K562 (cell line): ENCODE measurements at regions not wholly inside any gene's neighbourhood (a gene's known extent, or its start where the extent isn't known, plus 50 kb on each side); places are given as distances from the start of the nearest gene placed in this dataset.

ENCODE experiments used
- ATAC-seq: fragments of 200-7000 bp; cut with Tn5 transposase; 3 replicates; pipeline ENCODE4 v1.9.1; 2020; ENCODE audit warnings: moderate library complexity
- BruUV-seq: library from RNA; stranded (reverse); fragments of 400-500 nt; replicated peaks from 2 replicates; lab custom pipeline; 2021; lab: Mats Ljungman, UMichigan
- CTCF ChIA-PET: fragments of 300-600 bp; formaldehyde crosslinking; extraction: SDS; loops from one replicate; lab custom pipeline; 2021; ENCODE audit warnings: low intra/inter-chr PET ratio; lab: Yijun Ruan, JAX
- POLR2A ChIA-PET: fragments of 300-600, 350-650 bp; sonication (Branson Sonifier 250); formaldehyde crosslinking; extraction: SDS; loops from one replicate; lab custom pipeline; 2021; ENCODE audit warnings: antibody characterized with exemption, inconsistent platforms; lab: Yijun Ruan, JAX
- DNase-seq, 4 experiments: peaks; one replicate each; pipeline versions ENCODE4 v3.0.0 to v3.0.0-alpha.2; 2011 to 2018; ENCODE audit warnings: low spot score in 3 of 4, mixed read lengths in 3 of 4; ENCODE audit errors: extremely low read depth in 1 of 4
- FAIRE-seq: peaks from 2 replicates; lab custom pipeline; 2011; peaks lifted over from hg19 to GRCh38; lab: Jason Lieb, UNC
- H2AFZ ChIP-seq: 2 replicates; pipeline ENCODE4 v1.6.0; 2011; ENCODE audit warnings: low read depth, low read length, control low read depth, inconsistent platforms
- H3K27ac ChIP-seq: fragments of 200-600 bp; 3 replicates; pipeline ENCODE4 v1.8.0; 2011; ENCODE audit warnings: low read depth, mild to moderate bottlenecking, control low read depth, inconsistent platforms, low read length, moderate library complexity, mixed read lengths; ENCODE audit errors: extremely low read depth
- H3K27me3 ChIP-seq, 2 experiments: fragments of 300-600 bp in 1 of 2; 2 replicates in 1 of 2; 3 replicates in 1 of 2; pipeline versions ENCODE4 v1.6.0 to v1.8.0; 2011; ENCODE audit warnings: inconsistent platforms in 2 of 2, low read length in 2 of 2, mild to moderate bottlenecking in 1 of 2, mixed read lengths in 1 of 2, moderate library complexity in 1 of 2; ENCODE audit not compliant: control insufficient read depth in 2 of 2, insufficient read depth in 2 of 2
- H3K36me3 ChIP-seq: fragments of 300-600 bp; 3 replicates; pipeline ENCODE4 v1.8.0; 2011; ENCODE audit warnings: mild to moderate bottlenecking, low read length, inconsistent platforms; ENCODE audit not compliant: control insufficient read depth, insufficient read depth
- H3K4me1 ChIP-seq, 2 experiments: fragments of 200-600 bp in 1 of 2; replicated peaks in 1 of 2; 2 replicates in 1 of 2; 3 replicates in 1 of 2; pipeline versions ENCODE4 v1.5.1 to v1.8.0; 2011; ENCODE audit warnings: inconsistent platforms in 2 of 2, low read length in 2 of 2, mild to moderate bottlenecking in 1 of 2, mixed read lengths in 1 of 2, moderate library complexity in 1 of 2; ENCODE audit not compliant: control insufficient read depth in 2 of 2, insufficient read depth in 2 of 2
- H3K4me2 ChIP-seq: 2 replicates; pipeline ENCODE4 v1.6.1; 2011; ENCODE audit warnings: low read length, control low read depth, inconsistent platforms, mixed read lengths; ENCODE audit not compliant: insufficient read depth
- H3K4me3 ChIP-seq: fragments of 200-600 bp; sonication (generic), shearing (Covaris generic); 2 replicates; pipeline ENCODE4 v1.5.1; 2016; ENCODE audit warnings: control low read depth, inconsistent platforms
- H3K79me2 ChIP-seq: fragments of 200-600 bp; 3 replicates; pipeline ENCODE4 v1.8.0; 2011; ENCODE audit warnings: low read length, inconsistent platforms; ENCODE audit not compliant: control insufficient read depth, insufficient read depth
- H3K9ac ChIP-seq, 2 experiments: 2 replicates each; pipeline versions ENCODE4 v1.6.0 to v1.6.1; 2011; ENCODE audit warnings: low read depth in 2 of 2, low read length in 2 of 2, control low read depth in 1 of 2, inconsistent platforms in 1 of 2, mild to moderate bottlenecking in 1 of 2, mixed read lengths in 1 of 2; ENCODE audit not compliant: insufficient read depth in 1 of 2
- H3K9me1 ChIP-seq: one replicate; pipeline ENCODE4 v1.6.0; 2011; ENCODE audit warnings: inconsistent platforms, mild to moderate bottlenecking, low read length, moderate library complexity; ENCODE audit not compliant: control insufficient read depth, insufficient read depth
- H3K9me3 ChIP-seq: replicated peaks from 2 replicates; pipeline ENCODE4 v1.5.1; 2011; ENCODE audit warnings: low read depth, low read length, inconsistent platforms; ENCODE audit not compliant: control insufficient read depth, insufficient read depth
- H4K20me1 ChIP-seq: replicated peaks from 2 replicates; pipeline ENCODE4 v1.6.1; 2011; ENCODE audit warnings: low read length, inconsistent platforms, mixed read lengths; ENCODE audit not compliant: control insufficient read depth, insufficient read depth
- NR2C2 ChIP-seq, 2 experiments: fragments of 200-800 bp in 1 of 2; sonication (Bioruptor generic) in 1 of 2; sonication (generic) in 1 of 2; formaldehyde crosslinking in 1 of 2; IDR thresholded peaks; 2 replicates each; pipeline versions ENCODE4 v1.6.1 to v1.8.0; 2016 to 2022; ENCODE audit warnings: mild to moderate bottlenecking in 1 of 2, missing compliant biosample characterization in 1 of 2, missing genetic modification characterization in 1 of 2, missing genetic modification reagents in 1 of 2
- ZNF134 ChIP-seq: fragments of 250-450 bp; sonication (Bioruptor Pico); conservative IDR thresholded peaks from 2 replicates; pipeline ENCODE4 v1.4.0; 2020
- WGBS: fragments of 100-300 bp; shearing (Covaris generic); methylation state at CpG from one replicate; pipeline ENCODE4 v1.1.6; 2016; ENCODE audit warnings: low coverage, mixed read lengths; ENCODE audit not compliant: insufficient coverage; ENCODE audit errors: missing lambda C conversion rate; 5-methylcytosine and 5-hydroxymethylcytosine counted together
- in situ Hi-C: fragments of 300-500 bp; cut with MboI; formaldehyde crosslinking; loops from 4 replicates; pipeline ENCODE4 v1.15.0; 2018; ENCODE audit warnings: inconsistent platforms, mixed read lengths
- intact Hi-C: fragments of 100-400 bp; cut with micrococcal nuclease; formaldehyde crosslinking; loops from 2 replicates; pipeline ENCODE4 v1.14.2; 2022
- TF ChIP-seq, protein P1 (sequence below): fragments of 250-450 bp; sonication (Bioruptor Pico); IDR thresholded peaks from 2 replicates; pipeline ENCODE4 v1.8.0; 2021; ENCODE audit warnings: moderate library complexity, mild to moderate bottlenecking, inconsistent platforms
- TF ChIP-seq, protein P2 (sequence below), 3 experiments: fragments of 200-800 bp in 1 of 3; fragments of 250-450 bp in 1 of 3; fragments of 450-650 bp in 1 of 3; sonication (Bioruptor Pico) in 1 of 3; sonication (Bioruptor generic) in 1 of 3; formaldehyde crosslinking in 1 of 3; IDR thresholded peaks; 2 replicates each; pipeline versions ENCODE4 v1.6.1 to v1.8.0; 2016 to 2022; ENCODE audit warnings: mild to moderate bottlenecking in 2 of 3, missing genetic modification characterization in 2 of 3, missing compliant biosample characterization in 1 of 3, moderate library complexity in 1 of 3
- TF ChIP-seq, protein P3 (sequence below): fragments of 250-450 bp; sonication (Bioruptor Pico); IDR thresholded peaks from 2 replicates; pipeline ENCODE4 v1.4.0; 2020; ENCODE audit warnings: mild to moderate bottlenecking
- TF ChIP-seq, protein P4 (sequence below): fragments of 450-650 bp; formaldehyde crosslinking; conservative IDR thresholded peaks from 2 replicates; pipeline ENCODE4 v1.4.0; 2022; ENCODE audit warnings: mild to moderate bottlenecking, missing genetic modification characterization

DNA sequence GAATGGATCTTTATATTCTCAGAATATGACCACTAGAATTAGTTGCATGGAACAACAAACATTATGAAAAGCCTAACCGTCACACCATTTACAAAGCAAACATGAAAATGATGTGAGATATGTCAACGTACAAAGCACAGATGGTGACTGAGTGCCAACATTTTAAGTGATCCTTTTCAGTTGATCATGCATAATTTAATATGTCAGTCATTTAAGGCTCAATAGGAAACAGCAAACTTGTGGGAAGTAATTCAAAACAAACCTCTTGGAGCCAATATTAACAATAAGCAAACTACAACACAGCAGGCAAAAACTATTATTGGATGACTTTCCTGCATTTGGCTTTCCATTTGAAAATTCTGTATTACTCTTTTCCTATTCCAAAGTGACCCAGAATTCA lies 277.6 kb downstream of the SLITRK6 start:
- H3K27me3 ChIP-seq = no peaks in the 10 kb centered on the region
- POLR2A ChIA-PET = no interaction called here
- H3K9me1 ChIP-seq = no peaks in the 10 kb centered on the region
- no peak overlapping the region for H3K9ac ChIP-seq
- no peaks in the 10 kb centered on the region for H3K4me1 ChIP-seq
- in situ Hi-C loops = no loop called here
- no peaks in the 10 kb centered on the region for H3K9me3 ChIP-seq
- TF ChIP-seq, protein P1, sequence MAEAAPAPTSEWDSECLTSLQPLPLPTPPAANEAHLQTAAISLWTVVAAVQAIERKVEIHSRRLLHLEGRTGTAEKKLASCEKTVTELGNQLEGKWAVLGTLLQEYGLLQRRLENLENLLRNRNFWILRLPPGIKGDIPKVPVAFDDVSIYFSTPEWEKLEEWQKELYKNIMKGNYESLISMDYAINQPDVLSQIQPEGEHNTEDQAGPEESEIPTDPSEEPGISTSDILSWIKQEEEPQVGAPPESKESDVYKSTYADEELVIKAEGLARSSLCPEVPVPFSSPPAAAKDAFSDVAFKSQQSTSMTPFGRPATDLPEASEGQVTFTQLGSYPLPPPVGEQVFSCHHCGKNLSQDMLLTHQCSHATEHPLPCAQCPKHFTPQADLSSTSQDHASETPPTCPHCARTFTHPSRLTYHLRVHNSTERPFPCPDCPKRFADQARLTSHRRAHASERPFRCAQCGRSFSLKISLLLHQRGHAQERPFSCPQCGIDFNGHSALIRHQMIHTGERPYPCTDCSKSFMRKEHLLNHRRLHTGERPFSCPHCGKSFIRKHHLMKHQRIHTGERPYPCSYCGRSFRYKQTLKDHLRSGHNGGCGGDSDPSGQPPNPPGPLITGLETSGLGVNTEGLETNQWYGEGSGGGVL (CRISPR knock-in tag) = no peak
- TF ChIP-seq, all 486 proteins: peak for 0
- WGBS = 0% methylated on average over 2 of the region's 2 CpGs
- Histone ChIP-seq H3K79me2 (no peaks in the 10 kb centered on the region), H3K4me3 (no peak overlapping the region), H3K27ac (no peak overlapping the region), H3K36me3 (no peaks in the 10 kb centered on the region), H3K4me2 (no peak overlapping the region), H4K20me1 (no peaks in the 10 kb centered on the region), H2AFZ (no peak overlapping the region)
- CTCF ChIA-PET = no interaction called here
- no peak for DNase-seq
- BruUV-seq = no TSS peak
- no peak for ATAC-seq
- intact Hi-C loops = no loop called here
- FAIRE-seq = no peak

DNA sequence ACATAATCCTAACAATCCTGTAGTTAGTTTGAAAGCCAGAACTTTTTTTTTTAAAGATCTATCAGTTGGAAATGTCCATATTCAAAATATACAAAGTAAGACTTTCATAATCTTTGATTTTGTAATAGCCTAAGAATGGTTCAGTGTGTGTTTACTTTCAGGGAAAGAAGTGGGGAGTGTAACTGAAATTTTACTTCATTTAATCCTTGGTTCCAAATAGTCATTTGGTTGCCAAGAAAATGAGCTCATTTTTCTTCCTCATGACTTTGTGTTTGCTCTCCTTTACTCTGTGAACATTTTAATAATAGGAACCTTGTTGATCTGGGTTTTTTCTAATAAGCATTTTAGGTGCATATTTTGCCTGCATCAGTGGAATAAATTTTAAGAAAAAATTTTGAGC lies 278.8 kb downstream of the SLITRK6 start:
- Histone ChIP-seq H3K4me2 (no peak overlapping the region), H3K4me3 (no peak overlapping the region)
- in situ Hi-C loops = no loop called here
- no peak for TF ChIP-seq NR2C2 (CRISPR knock-in tag; IDR thresholded peaks at IDR 0.05)
- no peak for TF ChIP-seq NR2C2 (tag; IDR thresholded peaks at IDR 0.05)
- TF ChIP-seq, protein P2, sequence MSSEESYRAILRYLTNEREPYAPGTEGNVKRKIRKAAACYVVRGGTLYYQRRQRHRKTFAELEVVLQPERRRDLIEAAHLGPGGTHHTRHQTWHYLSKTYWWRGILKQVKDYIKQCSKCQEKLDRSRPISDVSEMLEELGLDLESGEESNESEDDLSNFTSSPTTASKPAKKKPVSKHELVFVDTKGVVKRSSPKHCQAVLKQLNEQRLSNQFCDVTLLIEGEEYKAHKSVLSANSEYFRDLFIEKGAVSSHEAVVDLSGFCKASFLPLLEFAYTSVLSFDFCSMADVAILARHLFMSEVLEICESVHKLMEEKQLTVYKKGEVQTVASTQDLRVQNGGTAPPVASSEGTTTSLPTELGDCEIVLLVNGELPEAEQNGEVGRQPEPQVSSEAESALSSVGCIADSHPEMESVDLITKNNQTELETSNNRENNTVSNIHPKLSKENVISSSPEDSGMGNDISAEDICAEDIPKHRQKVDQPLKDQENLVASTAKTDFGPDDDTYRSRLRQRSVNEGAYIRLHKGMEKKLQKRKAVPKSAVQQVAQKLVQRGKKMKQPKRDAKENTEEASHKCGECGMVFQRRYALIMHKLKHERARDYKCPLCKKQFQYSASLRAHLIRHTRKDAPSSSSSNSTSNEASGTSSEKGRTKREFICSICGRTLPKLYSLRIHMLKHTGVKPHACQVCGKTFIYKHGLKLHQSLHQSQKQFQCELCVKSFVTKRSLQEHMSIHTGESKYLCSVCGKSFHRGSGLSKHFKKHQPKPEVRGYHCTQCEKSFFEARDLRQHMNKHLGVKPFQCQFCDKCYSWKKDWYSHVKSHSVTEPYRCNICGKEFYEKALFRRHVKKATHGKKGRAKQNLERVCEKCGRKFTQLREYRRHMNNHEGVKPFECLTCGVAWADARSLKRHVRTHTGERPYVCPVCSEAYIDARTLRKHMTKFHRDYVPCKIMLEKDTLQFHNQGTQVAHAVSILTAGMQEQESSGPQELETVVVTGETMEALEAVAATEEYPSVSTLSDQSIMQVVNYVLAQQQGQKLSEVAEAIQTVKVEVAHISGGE (CRISPR knock-in tag; IDR thresholded peaks at IDR 0.05) = no peak
- TF ChIP-seq, protein P3, sequence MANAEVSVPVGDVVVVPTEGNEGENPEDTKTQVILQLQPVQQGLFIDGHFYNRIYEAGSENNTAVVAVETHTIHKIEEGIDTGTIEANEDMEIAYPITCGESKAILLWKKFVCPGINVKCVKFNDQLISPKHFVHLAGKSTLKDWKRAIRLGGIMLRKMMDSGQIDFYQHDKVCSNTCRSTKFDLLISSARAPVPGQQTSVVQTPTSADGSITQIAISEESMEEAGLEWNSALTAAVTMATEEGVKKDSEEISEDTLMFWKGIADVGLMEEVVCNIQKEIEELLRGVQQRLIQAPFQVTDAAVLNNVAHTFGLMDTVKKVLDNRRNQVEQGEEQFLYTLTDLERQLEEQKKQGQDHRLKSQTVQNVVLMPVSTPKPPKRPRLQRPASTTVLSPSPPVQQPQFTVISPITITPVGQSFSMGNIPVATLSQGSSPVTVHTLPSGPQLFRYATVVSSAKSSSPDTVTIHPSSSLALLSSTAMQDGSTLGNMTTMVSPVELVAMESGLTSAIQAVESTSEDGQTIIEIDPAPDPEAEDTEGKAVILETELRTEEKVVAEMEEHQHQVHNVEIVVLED (CRISPR knock-in tag) = no peak
- TF ChIP-seq, protein P4, sequence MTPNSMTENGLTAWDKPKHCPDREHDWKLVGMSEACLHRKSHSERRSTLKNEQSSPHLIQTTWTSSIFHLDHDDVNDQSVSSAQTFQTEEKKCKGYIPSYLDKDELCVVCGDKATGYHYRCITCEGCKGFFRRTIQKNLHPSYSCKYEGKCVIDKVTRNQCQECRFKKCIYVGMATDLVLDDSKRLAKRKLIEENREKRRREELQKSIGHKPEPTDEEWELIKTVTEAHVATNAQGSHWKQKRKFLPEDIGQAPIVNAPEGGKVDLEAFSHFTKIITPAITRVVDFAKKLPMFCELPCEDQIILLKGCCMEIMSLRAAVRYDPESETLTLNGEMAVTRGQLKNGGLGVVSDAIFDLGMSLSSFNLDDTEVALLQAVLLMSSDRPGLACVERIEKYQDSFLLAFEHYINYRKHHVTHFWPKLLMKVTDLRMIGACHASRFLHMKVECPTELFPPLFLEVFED (CRISPR knock-in tag) = no peak
- TF ChIP-seq ZNF134 (CRISPR knock-in tag) = no peak

More for the DNA sequence above, 278.8 kb downstream of the SLITRK6 start:
- Histone ChIP-seq H3K36me3 (no peaks in the 10 kb centered on the region), H3K4me1 (no peaks in the 10 kb centered on the region), H3K9ac (no peak overlapping the region), H3K9me1 (no peaks in the 10 kb centered on the region), H3K27me3 (no peaks in the 10 kb centered on the region), H3K27ac (no peak overlapping the region), H3K9me3 (no peaks in the 10 kb centered on the region), H4K20me1 (no peaks in the 10 kb centered on the region), H2AFZ (no peak overlapping the region), H3K79me2 (no peaks in the 10 kb centered on the region)
- intact Hi-C loops = no loop called here
- BruUV-seq = no TSS peak
- POLR2A ChIA-PET = no interaction called here
- CTCF ChIA-PET = no interaction called here
- FAIRE-seq = no peak
- no peak for DNase-seq
- no peak for ATAC-seq
